Epithelial cell of esophagus (primary cell): ENCODE measurements at regions not wholly inside any gene's neighbourhood (a gene's known extent, or its start where the extent isn't known, plus 50 kb on each side); places are given as distances from the start of the nearest gene placed in this dataset.

Experiments used
- DNase-seq: peaks from one replicate; pipeline ENCODE4 v3.0.0; 2010; ENCODE audit warnings: low read depth
- H3K4me3 ChIP-seq: 2 replicates; pipeline ENCODE4 v1.5.1; 2011; ENCODE audit warnings: mild to moderate bottlenecking, low read length, control low read depth
- TF ChIP-seq, protein P1 (sequence below): IDR thresholded peaks from 2 replicates; pipeline ENCODE4 v1.5.1; 2011; ENCODE audit warnings: low read depth, mild to moderate bottlenecking, low read length, control low read depth, inconsistent platforms; ENCODE audit not compliant: insufficient read depth; ENCODE audit errors: missing control alignments

DNA sequence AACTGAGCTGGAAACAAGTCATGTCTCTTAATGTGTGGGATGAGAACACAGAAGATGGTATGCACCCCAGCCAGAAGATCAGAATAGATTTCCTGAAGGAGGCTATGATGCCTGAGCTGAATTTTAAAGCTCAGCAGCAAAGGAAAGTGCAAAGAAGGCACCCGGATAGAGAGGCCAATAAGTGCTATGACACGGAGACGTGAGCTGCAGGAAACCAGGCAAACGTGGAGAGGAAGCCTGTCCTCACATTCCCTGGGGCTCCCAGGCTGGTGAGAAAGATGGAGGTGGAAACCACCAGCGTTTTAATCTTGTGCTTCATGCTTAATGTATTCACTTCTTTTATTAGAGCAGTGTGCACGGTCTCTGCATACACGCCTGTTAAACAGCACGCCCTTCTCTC, 302.1 kb downstream of the HAPSTR1 start:
- H3K4me3 ChIP-seq: no peak overlapping the region
- DNase-seq: no peak
- TF ChIP-seq, protein P1, sequence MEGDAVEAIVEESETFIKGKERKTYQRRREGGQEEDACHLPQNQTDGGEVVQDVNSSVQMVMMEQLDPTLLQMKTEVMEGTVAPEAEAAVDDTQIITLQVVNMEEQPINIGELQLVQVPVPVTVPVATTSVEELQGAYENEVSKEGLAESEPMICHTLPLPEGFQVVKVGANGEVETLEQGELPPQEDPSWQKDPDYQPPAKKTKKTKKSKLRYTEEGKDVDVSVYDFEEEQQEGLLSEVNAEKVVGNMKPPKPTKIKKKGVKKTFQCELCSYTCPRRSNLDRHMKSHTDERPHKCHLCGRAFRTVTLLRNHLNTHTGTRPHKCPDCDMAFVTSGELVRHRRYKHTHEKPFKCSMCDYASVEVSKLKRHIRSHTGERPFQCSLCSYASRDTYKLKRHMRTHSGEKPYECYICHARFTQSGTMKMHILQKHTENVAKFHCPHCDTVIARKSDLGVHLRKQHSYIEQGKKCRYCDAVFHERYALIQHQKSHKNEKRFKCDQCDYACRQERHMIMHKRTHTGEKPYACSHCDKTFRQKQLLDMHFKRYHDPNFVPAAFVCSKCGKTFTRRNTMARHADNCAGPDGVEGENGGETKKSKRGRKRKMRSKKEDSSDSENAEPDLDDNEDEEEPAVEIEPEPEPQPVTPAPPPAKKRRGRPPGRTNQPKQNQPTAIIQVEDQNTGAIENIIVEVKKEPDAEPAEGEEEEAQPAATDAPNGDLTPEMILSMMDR: no peak

DNA sequence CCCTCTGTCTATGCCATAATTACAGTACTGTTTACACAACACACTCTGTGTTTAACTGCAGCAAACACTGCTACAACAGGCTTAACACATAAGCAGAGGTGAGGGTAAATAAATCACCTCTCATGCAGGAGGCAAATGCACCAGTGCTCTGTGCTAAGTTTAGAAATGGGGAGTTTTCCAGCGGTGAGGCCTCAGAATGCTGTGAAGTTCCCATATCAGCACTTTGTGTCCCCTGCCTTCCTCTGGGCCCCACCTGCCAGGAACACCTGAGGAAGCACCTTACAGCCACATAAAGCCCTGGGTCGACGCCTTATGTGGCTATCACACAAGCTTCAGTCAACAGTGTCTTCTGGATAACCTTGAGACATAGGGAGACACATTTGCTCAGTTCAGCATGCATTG, 304.5 kb downstream of the HAPSTR1 start:
- TF ChIP-seq, protein P1: no peak
- no peak overlapping the region for H3K4me3 ChIP-seq
- DNase-seq: no peak

DNA sequence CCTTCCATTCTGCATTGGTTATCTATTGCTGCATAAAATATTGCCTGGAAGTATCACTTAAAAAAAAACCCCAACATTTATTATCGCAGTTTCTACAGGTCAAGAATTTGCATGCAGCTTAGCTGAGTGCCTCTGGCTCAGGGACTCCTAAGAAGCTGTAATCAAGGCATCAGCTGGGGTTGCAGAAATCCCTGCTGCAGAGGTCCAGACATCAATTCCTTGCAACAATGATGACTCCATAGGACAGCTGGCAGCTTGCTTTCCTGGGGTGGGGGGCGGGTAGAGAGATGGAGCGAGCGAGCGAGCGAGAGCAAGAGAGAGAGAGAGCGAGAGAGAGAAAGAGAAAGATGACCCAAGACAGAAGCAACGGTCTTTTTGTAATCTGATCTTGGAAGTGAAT, 308.1 kb downstream of the HAPSTR1 start:
- TF ChIP-seq, protein P1: no peak
- no peak for DNase-seq

DNA sequence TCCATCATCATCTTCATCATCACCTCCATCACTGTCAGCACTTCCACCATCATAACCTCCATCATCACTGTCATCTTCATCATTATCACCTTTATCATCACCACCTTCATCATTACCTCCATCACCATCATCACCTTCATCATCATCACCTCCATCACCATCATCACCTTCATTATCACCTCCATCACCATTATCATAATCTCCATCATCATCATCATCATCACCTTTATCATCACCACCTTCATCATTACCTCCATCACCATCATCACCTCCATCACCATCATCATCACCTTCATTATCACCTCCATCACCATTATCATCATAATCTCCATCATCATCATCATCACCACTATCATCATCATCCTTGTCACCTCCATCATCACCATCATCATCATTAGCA, 309.7 kb downstream of the HAPSTR1 start:
- TF ChIP-seq, protein P1: no peak
- no peak overlapping the region for H3K4me3 ChIP-seq
- no peak for DNase-seq

More for the DNA sequence above, 308.1 kb downstream of the HAPSTR1 start:
- no peak overlapping the region for H3K4me3 ChIP-seq

DNA sequence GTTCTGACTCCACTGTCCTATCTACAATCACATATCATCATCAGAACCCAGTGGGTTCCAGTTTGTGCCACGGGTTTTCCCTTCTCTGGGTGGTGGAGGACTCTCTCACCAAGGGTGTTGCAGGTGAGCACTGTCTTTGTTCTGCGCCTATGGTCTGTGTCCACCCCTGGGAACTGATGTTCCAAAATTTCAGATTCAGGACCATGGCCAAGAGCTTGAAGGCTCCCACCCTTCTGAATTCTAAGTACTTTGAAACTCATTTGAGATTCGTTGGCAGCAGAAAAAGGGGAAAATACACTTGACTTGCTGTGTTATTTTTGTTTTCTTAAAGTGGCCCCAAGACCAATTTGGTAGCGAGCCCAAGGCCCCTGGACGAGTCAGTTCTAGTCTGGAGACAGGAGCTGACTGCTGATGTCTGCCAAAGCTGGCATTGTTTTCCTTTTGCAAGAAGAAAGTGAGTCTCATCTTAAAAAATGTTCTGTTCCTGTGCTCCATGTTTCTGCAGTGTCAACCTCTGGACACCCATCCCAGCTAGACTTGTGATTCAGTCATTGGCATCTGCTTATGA, 310.9 kb downstream of the HAPSTR1 start:
- no peak overlapping the region for H3K4me3 ChIP-seq
- no peak for DNase-seq
- TF ChIP-seq, protein P1: no peak

DNA sequence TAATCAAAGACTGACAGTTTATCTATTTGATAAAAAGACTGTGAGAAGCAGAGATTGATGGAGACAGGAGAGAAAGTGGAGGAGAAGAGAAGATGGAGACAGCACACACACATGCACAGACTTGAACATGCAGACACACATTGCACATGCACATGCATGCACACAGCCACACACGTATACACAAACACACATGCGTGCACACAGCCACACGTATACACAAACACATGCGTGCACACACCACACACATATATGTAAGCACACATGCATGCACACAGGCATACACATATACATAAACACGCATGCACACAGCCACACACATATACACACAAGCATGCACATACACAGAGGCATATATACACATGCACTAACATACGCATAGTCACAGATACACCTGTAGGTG, 313.4 kb downstream of the HAPSTR1 start:
- no peak for DNase-seq
- TF ChIP-seq, protein P1: no peak
- H3K4me3 ChIP-seq: no peak overlapping the region

DNA sequence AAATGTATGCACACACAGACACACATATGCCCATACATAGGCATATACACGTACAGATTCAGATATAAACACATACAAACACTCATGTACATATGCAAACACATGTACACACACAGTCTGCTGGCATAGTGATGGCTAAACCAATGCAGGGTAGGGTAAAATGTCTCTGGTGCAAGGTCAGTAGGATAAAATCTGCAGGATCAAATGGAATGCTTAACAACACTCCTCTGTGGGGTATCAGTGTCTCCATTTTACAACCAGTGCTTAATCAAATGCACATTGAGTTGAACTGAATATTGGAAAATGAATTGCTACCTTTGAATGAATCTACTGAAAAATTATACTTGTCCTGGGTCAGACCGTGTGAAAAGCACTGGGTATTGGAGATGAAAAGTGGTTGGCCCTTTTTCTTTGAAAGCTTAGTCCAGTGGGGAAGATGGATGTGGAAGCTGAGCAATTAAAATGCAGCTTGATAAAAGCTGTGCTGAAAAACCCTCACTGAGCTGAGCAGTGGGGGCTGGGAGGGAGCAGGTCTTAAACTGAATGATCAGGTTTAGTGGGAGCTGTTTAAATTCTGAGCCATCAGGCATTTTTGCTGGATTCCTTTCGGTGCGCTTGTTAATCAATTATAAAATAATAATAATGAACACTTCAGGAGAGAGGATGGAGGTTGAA, 314.7 kb downstream of the HAPSTR1 start:
- H3K4me3 ChIP-seq: no peak overlapping the region
- TF ChIP-seq, protein P1: no peak
- no peak for DNase-seq
